Left kidney (tissue), 1 donor: ENCODE measurements at regions not wholly inside any gene's neighbourhood (a gene's known extent, or its start where the extent isn't known, plus 50 kb on each side); places are given as distances from the start of the nearest gene placed in this dataset.
"Not testable (repeated sequence)": the region's sequence is repeated elsewhere in the genome, so short reads cannot be mapped to it uniquely, and the experiment has no call there.

Source experiments
- DNase-seq: peaks from one replicate; pipeline ENCODE4 v3.0.0-alpha.2; 2013

- no peak for DNase-seq
These were observed 168.0 kb upstream of the PHACTR1 start for GRCh38 chr6:12548526-12548925.

GRCh38 chr6:12549445-12549844 lies 167.1 kb upstream of the PHACTR1 start:
- DNase-seq, result not testable (repeated sequence)

GRCh38 chr6:12554820-12555219 lies 161.7 kb upstream of the PHACTR1 start:
- not testable (repeated sequence) for DNase-seq

DNA sequence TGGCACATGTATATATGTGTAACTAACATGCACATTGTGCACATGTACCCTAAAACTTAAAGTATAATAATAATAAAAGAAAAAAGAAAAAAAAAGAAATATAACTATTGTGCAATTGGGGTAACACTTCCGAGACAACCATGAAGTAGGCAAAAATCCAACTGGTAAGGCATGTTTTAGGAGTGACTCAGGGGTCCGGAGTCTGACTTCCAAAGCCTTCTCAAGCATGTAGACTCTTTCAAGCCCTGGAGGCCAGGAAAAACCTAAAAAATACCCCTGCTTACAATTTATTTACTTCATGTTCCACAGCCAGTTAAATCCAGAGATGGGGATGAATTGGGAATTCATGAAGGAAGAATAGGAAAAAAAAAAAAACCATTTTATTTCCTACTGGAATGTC lies 161.3 kb upstream of the PHACTR1 start:
- no peak for DNase-seq

DNA sequence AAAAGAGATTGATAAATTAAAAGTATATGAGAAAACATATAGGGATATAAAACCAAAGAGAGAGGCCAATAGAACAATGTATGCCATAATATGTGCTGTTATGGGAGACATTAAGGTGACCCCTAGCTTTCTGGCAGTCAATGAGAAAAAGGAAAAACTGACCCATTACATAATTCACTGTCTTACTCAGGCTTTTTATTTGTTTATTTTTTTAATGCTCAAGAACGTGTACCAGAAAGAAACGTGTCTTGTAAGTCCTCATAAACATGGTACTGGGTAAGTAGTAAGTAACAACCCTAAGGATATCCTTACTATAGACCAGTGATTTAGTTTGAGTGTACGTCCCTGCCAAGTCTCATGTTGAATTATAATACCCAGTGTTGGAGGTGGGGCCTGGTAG lies 160.8 kb upstream of the PHACTR1 start:
- no peak for DNase-seq

DNA sequence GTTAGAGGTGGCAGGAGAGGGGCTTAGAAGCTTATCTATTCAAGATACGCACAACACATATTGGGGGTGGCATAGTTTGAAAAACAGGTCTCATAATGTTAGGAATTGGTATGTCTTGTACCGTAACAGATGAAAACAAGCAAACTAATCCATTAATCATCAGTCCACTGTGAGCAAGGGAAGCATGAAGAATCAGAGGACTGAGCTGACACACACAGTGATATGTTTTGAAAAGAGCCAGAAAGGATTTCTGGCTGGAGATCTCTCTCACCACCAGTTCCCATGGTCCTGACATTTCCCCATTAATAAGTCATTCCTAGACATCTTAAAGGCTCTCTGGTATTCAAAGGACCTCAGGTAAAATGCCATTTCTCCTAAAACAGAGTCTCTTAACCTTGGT lies 158.8 kb upstream of the PHACTR1 start:
- DNase-seq, result no peak

GRCh38 chr6:12560315-12560714 lies 156.3 kb upstream of the PHACTR1 start:
- DNase-seq, result no peak

GRCh38 chr6:12566618-12567123 lies 149.9 kb upstream of the PHACTR1 start:
- no peak for DNase-seq

DNA sequence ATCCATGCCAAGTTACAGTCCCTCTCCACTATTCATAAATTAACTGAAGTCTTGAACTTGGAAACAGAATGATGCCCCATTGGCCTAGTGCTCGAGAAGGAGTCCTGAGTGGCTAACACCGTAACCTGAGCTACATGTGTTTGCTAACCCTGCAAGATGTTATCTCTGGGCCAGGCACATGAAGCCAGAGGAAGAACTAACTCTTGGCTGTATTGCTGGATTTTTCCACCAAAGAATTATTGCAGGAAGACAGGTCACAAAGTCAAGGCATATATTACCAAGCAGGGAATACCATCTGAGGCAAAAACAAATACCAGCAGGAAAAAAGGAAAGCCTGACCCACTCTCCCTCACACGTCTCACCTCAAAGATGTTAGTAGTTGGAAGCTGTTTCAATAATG lies 148.9 kb upstream of the PHACTR1 start:
- DNase-seq, result no peak

GRCh38 chr6:12569646-12570045 lies 146.9 kb upstream of the PHACTR1 start:
- DNase-seq, result no peak

DNA sequence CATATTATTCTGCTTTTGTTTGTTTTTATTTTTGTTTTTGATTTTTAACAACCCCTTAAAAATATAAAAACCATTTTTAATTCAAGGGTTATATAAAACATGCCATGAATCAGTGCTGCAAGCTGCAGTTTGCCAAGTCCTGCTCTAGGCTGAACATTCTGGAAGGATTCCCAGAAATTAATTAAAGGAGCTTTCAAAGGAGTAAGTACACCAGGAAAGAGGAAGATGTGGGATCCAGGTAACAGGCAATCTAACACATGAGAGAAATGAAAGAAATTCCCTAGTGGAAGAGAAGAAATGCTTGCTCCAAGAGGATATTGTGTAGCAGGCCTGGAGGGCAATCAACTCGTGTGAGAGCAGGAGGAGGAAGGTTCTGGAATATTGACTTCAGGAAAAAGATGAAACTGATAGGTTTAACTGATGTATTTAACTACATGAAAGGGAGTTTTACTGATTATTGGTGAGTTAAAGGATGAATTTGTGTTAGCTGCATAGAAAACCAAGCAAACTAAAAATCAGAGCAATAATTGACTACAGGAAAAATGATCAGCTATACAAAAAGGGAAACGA lies 146.0 kb upstream of the PHACTR1 start:
- DNase-seq, result no peak

DNA sequence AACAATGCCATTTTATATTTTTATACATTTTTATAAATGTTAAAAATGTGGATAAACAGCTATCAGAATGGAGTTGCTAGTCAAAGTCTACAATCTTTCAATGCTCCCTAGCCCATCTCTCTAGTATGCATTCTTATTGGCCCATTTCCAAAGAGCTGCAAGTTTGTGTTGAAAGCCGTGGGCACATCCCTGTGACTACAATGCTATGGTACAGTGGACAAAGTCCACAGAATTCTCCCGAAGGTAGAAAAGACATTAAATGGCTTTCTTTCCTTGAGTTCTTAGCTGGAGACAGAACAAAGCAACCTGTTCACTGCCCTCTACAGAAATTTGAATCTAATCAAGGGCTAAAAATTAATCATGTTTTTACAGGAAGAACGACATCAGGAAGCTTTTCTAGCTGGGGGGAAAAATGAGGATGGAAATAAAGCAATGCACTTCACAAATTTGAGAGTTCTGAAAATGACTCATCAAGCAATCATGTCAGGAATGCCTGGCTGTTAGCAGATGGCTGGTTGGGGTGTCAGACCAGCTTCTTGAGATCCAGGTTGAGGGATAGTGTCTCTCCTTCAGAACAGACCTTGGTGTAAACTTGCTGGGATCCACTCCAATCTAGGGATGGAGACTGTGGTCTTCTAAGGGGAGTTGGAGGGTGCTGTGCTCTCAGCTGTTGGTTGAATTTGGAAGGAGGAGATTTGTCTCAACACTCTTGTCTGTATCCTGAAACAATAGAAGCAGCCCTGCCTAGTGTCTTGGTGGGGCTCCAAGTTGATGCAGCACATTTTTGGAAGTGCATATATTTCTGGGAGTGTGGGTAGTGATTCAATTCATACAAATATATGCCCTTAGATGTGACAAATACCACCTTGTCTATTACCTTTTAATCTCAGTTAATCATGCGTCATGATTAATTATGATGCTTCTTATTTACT lies 143.4 kb upstream of the PHACTR1 start:
- DNase-seq, result no peak

DNA sequence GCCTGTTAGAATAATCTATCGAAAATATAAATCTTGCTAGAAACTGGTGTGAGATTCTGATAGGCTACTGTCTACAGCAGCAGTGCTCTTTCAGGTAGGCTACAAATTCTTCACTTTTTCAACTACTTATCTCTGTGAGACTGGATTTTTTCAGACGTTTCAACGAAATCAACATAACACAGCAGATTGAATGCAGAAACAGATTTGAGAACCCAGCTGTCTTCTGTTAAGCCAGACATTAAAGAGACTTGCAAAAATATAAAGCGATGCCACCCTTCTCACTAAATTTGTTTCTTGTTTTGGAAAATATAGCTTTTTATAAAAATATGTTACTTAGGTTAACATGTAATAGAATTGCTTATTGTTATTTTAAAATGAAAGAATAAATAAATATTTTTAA lies 140.6 kb upstream of the PHACTR1 start:
- no peak for DNase-seq

- DNase-seq, result no peak
These were observed 140.2 kb upstream of the PHACTR1 start for GRCh38 chr6:12576389-12576788.

DNA sequence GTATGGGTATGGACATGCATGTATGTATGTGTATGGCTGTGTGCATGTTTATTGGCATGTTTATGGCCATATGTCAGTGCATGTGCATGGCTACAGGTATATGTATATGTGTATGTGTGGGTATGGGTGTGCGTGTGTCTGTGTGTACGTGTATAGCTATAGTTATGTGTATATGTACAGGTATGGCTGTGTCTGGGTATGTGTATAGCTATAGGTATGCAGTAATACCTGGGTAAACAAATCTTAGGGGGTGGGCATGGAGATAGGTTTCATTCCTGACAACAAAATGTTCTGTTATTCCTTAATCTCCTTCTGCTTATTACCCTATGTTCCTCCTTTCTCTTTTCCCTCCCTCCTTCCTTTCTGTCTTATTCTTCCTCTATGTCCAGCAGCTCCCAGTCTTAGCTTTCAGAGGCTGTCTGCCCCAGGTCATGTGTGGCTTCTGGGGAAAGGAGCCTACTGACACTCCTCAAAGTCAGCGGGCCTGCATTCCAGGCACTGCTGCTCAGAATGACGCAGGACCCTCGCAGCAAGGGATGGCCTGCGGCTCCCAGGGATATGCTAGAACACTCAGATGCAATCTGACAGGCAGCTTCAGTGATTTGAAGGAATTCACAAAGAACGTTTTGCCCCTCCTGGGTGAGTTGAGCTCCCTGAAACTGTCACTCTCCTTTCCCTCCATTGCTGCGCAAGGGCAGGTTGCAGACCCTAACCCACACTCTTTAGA lies 139.3 kb upstream of the PHACTR1 start:
- no peak for DNase-seq

DNA sequence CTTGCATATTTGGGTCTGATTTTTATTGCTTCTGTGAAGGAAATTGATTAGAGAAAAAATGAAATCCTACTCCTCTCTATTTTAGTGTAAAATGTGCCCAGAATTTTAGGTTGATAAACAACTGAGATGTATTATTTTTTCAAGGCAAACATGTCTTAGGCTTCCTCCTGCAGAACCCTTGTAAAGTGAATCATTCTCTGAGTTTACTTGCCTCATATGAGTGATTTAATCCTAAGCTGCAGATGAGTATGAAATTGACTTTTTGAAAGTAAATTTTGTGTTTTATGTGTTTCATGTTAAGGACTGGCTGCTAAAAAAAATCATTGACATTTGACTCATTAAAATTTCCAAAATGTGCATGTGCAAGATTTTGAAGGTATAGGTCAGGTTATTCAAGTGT lies 138.5 kb upstream of the PHACTR1 start:
- DNase-seq, result no peak

- no peak for DNase-seq
These were observed 137.8 kb upstream of the PHACTR1 start for GRCh38 chr6:12578751-12579150.

DNA sequence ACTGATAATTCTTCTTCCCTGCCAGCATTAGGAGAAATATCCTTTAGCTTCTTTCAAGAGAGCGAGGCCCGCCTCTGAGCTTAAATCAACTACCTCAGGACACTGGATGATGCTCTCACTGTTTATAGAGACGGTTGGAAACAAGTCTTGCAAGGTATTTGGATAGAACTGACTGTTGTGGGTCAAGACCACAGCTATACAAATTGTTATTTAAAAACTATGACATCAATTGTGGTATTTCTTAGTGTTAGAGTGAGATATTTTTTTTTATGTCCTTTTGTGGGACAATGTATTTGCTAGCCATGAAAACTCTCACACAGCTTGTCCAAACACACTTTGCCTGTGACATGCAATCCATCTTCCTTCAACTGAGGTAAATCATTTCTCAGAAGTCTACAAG lies 136.3 kb upstream of the PHACTR1 start:
- DNase-seq, result no peak

DNA sequence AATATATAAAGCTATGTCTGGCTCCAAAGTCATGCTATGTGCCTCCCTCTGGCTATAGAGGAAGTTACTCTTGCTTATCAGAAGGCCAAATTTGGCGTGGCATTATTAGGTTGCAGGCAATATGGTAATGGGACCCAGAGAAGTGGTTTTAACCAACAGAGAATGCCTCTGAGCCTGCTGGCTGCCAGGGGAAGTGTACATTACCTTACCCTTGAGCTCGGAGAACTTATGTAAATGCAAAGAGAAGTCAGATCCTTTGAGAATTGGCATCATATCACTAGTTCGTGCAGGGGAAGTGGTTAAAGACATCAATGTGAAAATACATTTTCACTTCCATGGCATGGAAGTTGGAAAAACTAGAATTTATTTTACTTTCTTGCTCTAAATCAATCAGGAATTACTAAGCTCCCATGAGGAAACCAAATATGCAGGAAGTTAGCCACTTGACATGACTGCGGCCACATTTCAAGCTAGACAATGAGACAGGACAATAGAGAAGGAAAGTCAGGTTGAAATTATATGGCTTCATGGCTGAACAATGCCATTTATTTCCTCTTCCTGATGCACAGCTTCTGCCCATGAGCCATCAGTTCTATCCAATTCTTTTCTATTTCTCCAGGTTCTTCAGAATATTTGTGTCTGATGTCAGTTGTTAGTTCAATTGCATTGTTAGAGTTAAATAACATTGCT lies 134.0 kb upstream of the PHACTR1 start:
- DNase-seq, result no peak

DNA sequence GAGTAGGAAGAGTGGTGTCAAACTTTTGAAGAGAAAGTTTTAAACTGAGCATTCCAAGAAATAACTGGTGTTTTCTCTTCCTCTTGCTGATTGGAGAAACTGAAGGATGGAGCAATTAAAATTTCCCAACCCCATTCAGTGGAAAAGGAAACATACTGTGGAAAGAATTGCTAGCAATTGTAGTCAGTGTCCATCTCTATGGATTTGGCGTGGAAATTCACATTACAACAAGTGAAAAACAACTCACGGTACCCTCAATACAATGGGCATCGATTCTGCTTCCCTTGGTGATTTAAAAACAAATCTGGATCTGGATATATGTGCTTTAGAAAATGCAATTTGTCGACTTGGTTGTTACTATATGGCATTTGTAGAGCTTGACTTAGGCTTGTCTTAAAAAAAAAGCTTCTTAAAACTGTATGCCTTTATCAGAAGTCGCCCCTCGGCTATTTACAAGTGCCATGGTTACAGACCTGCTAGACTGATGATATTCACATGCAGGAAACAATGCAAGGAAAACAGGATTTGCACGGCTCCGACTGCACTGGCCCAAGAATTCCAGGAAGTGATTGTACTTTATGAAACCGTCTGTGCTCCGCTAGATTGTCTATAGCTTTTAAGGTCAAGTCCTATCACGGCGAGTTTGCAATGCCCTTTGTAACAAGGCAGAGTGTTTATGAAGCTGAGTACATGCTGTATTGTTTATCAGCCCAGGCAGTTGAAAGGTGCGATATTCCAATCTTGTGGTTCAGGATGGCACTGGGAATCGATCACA lies 131.7 kb upstream of the PHACTR1 start:
- DNase-seq, result no peak

DNA sequence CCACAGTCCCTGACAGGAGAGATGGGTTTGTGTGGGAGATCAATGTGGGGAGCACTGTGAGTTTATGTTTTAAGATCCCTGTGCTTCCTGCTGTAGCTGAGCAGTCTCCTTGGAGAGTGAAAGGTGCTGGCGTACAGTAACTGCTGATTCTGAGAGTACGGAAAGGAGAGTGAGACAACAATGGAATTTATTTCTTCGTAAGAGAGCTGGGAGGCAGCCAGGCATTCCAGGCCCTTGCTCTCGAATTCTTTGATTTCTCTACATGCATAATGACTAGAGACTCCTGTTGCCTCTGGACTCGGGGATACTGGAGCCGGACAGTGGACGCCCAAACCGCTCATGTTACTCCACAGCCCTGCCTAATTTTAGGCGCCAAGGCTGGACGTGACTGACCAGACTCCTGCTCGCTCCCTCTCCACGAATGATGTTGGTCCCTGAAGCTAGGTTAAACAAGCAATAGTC lies 131.0 kb upstream of the PHACTR1 start:
- DNase-seq, result no peak
